SK-N-SH (cell line): ENCODE measurements at regions not wholly inside any gene's neighbourhood (a gene's known extent, or its start where the extent isn't known, plus 50 kb on each side); places are given as distances from the start of the nearest gene placed in this dataset.

Source experiments
- CTCF ChIA-PET: fragments of 300-600, 350-600 bp; formaldehyde crosslinking; extraction: SDS; loops from one replicate; lab custom pipeline; 2021; lab: Yijun Ruan, JAX
- POLR2A ChIA-PET: fragments of 350-600 bp; sonication (Branson Sonifier 250); formaldehyde crosslinking; extraction: SDS; loops from one replicate; lab custom pipeline; 2020; ENCODE audit warnings: antibody characterized with exemption, inconsistent platforms; lab: Yijun Ruan, JAX
- DNase-seq: peaks from one replicate; pipeline ENCODE4 v3.0.0; 2012
- H2AFZ ChIP-seq: fragments of 200-600 bp; sonication (generic); 2 replicates; pipeline ENCODE4 v1.8.1; 2016; ENCODE audit warnings: antibody characterized with exemption, mild to moderate bottlenecking, low read depth
- H3F3A ChIP-seq: fragments of 200-600 bp; sonication (generic); replicated peaks from 2 replicates; pipeline ENCODE3; 2016; ENCODE audit warnings: antibody characterized with exemption, mild to moderate bottlenecking; ENCODE audit not compliant: insufficient read depth
- H3K27ac ChIP-seq, 2 experiments: fragments of 200-500 bp in 1 of 2; fragments of 200-600 bp in 1 of 2; sonication (Bioruptor generic) in 1 of 2; sonication (generic), shearing (Covaris generic) in 1 of 2; 2 replicates each; pipeline versions ENCODE4 v1.5.1 to v1.6.1; 2014 to 2016; ENCODE audit warnings: low read depth in 2 of 2, inconsistent platforms in 1 of 2, low read length in 1 of 2, mild to moderate bottlenecking in 1 of 2, mixed read lengths in 1 of 2
- H3K27me3 ChIP-seq: fragments of 200-600 bp; sonication (generic), shearing (Covaris generic); 2 replicates; pipeline ENCODE4 v1.6.1; 2016; ENCODE audit warnings: mixed run types; ENCODE audit not compliant: insufficient read depth
- H3K36me3 ChIP-seq, 2 experiments: fragments of 200-500 bp in 1 of 2; fragments of 200-600 bp in 1 of 2; sonication (Bioruptor generic) in 1 of 2; sonication (generic) in 1 of 2; replicated peaks in 1 of 2; 2 replicates each; pipeline versions ENCODE3 to v1.5.1; 2014 to 2016; ENCODE audit warnings: low read length in 1 of 2, mild to moderate bottlenecking in 1 of 2; ENCODE audit not compliant: insufficient read depth in 2 of 2, control insufficient read depth in 1 of 2
- H3K4me1 ChIP-seq, 2 experiments: fragments of 200-500 bp in 1 of 2; fragments of 200-600 bp in 1 of 2; sonication (Bioruptor generic) in 1 of 2; sonication (generic), shearing (Covaris generic) in 1 of 2; 2 replicates each; pipeline versions ENCODE4 v1.5.1 to v1.6.1; 2014 to 2016; ENCODE audit warnings: low read depth in 1 of 2, low read length in 1 of 2, mixed run types in 1 of 2; ENCODE audit not compliant: insufficient read depth in 2 of 2, control insufficient read depth in 1 of 2
- H3K4me2 ChIP-seq: fragments of 200-600 bp; sonication (generic), shearing (Covaris generic); 2 replicates; pipeline ENCODE4 v1.6.1; 2017; ENCODE audit warnings: mixed run types
- H3K4me3 ChIP-seq, 2 experiments: fragments of 200-500 bp in 1 of 2; fragments of 200-600 bp in 1 of 2; sonication (Bioruptor generic) in 1 of 2; sonication (generic), shearing (Covaris generic) in 1 of 2; 2 replicates each; pipeline versions ENCODE4 v1.5.1 to v1.8.1; 2014 to 2016; ENCODE audit warnings: low read depth in 2 of 2, inconsistent platforms in 1 of 2, low read length in 1 of 2, mild to moderate bottlenecking in 1 of 2, mixed read lengths in 1 of 2, moderate library complexity in 1 of 2
- H3K79me2 ChIP-seq: fragments of 200-600 bp; sonication (generic); 2 replicates; pipeline ENCODE4 v1.8.1; 2017; ENCODE audit warnings: mild to moderate bottlenecking; ENCODE audit not compliant: insufficient read depth
- H3K9ac ChIP-seq: fragments of 200-600 bp; sonication (generic); 2 replicates; pipeline ENCODE4 v1.6.1; 2017; ENCODE audit warnings: mixed run types
- H3K9me2 ChIP-seq: fragments of 200-600 bp; sonication (generic); 2 replicates; pipeline ENCODE4 v1.6.1; 2017; ENCODE audit warnings: mixed run types
- H3K9me3 ChIP-seq: fragments of 200-600 bp; sonication (generic); 2 replicates; pipeline ENCODE4 v1.6.1; 2017; ENCODE audit warnings: mixed run types, mild to moderate bottlenecking, moderate library complexity
- H4K20me1 ChIP-seq: fragments of 200-600 bp; sonication (generic); 2 replicates; pipeline ENCODE4 v1.6.1; 2017; ENCODE audit warnings: mild to moderate bottlenecking, mixed run types; ENCODE audit not compliant: insufficient read depth
- ELF1 ChIP-seq: IDR thresholded peaks from 2 replicates; pipeline ENCODE4 v1.4.0; 2012
- EZH2phosphoT487 ChIP-seq: fragments of 200-600 bp; sonication (generic); IDR thresholded peaks from 2 replicates; pipeline ENCODE4 v1.6.1; 2017; ENCODE audit warnings: low read depth, mixed run types, mild to moderate bottlenecking, antibody characterized with exemption, moderate library complexity, borderline replicate concordance
- FOSL2 ChIP-seq: IDR thresholded peaks from 2 replicates; pipeline ENCODE4 v1.4.0; 2012; ENCODE audit warnings: low read depth, mild to moderate bottlenecking, moderate library complexity, borderline replicate concordance
- FOXJ3 ChIP-seq: sonication (generic); formaldehyde crosslinking; IDR thresholded peaks from 2 replicates; pipeline ENCODE4 v1.5.1; 2020; ENCODE audit warnings: mild to moderate bottlenecking, missing genetic modification reagents
- FOXM1 ChIP-seq: IDR thresholded peaks from 2 replicates; pipeline ENCODE4 v1.4.0; 2012; ENCODE audit warnings: low read depth, mild to moderate bottlenecking
- GABPA ChIP-seq: IDR thresholded peaks from 2 replicates; pipeline ENCODE4 v1.4.0; 2012; ENCODE audit warnings: low read depth, mild to moderate bottlenecking
- IRF3 ChIP-seq: fragments of 150-350 bp; IDR thresholded peaks from 2 replicates; pipeline ENCODE4 v1.6.1; 2016; ENCODE audit warnings: mild to moderate bottlenecking, low read depth, low read length
- MAX ChIP-seq: IDR thresholded peaks from 2 replicates; pipeline ENCODE4 v1.4.0; 2012; ENCODE audit warnings: low read depth
- MEF2A ChIP-seq: IDR thresholded peaks from 2 replicates; pipeline ENCODE4 v1.4.0; 2012; ENCODE audit warnings: low read depth, borderline replicate concordance
- MXI1 ChIP-seq: IDR thresholded peaks from 2 replicates; pipeline ENCODE4 v1.6.1; 2012; ENCODE audit warnings: mild to moderate bottlenecking, low read depth, low read length, improper control_type of control experiment
- POLR2AphosphoS5 ChIP-seq: IDR thresholded peaks from 2 replicates; pipeline ENCODE4 v1.6.1; 2012; ENCODE audit warnings: low read depth, low read length
- RAD21 ChIP-seq: IDR thresholded peaks from 2 replicates; pipeline ENCODE4 v1.6.1; 2012; ENCODE audit warnings: mild to moderate bottlenecking, low read length
- REST ChIP-seq: IDR thresholded peaks from 2 replicates; pipeline ENCODE4 v1.6.1; 2012; ENCODE audit warnings: mild to moderate bottlenecking, low read depth, low read length, moderate library complexity
- RFX5 ChIP-seq: IDR thresholded peaks from 2 replicates; pipeline ENCODE4 v1.6.1; 2012; ENCODE audit warnings: mild to moderate bottlenecking, improper control_type of control experiment, low read length
- SMC3 ChIP-seq: IDR thresholded peaks from 2 replicates; pipeline ENCODE4 v1.6.1; 2012; ENCODE audit warnings: low read depth, low read length, improper control_type of control experiment
- TEAD4 ChIP-seq: IDR thresholded peaks from 2 replicates; pipeline ENCODE4 v1.4.0; 2012; ENCODE audit warnings: mild to moderate bottlenecking, borderline replicate concordance; ENCODE audit not compliant: insufficient read depth
- YY1 ChIP-seq: IDR thresholded peaks from 2 replicates; pipeline ENCODE4 v1.4.0; 2012; ENCODE audit warnings: low read depth, mild to moderate bottlenecking
- WGBS: methylation state at CpG from one replicate; pipeline ENCODE4 v1.1.6; 2017; ENCODE audit warnings: low lambda C conversion rate; 5-methylcytosine and 5-hydroxymethylcytosine counted together
- TF ChIP-seq, protein P1 (sequence below): fragments of 200-600 bp; sonication (generic); IDR thresholded peaks from 2 replicates; pipeline ENCODE4 v1.6.1; 2017; ENCODE audit warnings: antibody characterized with exemption, mild to moderate bottlenecking, moderate library complexity

DNA sequence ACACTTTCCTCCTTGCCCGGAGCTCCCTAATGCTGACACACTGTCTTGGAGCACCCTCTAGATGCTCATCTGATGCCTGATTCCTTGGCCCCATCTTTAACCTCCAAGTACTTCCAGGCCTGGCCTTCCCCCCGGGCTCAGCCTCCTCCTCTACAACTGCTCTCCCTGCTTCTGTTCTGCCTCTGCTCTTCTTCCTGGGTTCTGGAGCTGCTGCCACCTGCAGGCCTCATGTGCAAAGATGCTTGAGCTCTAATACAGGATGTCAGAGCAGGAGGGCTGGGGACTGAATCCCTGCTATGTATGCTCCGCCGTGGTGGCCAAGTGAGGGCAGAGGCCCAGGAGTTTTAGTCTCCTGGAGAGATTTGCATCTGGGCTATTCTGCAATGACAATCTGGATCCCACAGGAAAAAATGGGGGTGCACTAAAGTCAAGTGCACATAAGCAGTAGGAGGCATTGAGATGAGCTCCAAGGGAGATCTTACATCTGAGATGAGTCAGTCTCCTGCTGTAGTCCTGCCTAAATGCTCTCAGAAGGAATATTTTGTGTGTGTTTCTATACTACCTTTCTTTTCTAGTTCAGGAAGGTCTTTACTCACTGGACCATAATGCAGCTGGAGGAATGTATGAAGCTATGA, 296.3 kb downstream of the UACA start:
- DNase-seq = peak; percentile 75
- 49% methylated on average over 4 of the region's 4 CpGs for whole genome bisulfite sequencing
- Histone ChIP-seq H3K4me2 (no peak overlapping the region), H2AFZ (no peak overlapping the region)
- peak; percentile 83 for TF ChIP-seq SMC3
- TF ChIP-seq GABPA = no peak
- TF ChIP-seq, protein P1, sequence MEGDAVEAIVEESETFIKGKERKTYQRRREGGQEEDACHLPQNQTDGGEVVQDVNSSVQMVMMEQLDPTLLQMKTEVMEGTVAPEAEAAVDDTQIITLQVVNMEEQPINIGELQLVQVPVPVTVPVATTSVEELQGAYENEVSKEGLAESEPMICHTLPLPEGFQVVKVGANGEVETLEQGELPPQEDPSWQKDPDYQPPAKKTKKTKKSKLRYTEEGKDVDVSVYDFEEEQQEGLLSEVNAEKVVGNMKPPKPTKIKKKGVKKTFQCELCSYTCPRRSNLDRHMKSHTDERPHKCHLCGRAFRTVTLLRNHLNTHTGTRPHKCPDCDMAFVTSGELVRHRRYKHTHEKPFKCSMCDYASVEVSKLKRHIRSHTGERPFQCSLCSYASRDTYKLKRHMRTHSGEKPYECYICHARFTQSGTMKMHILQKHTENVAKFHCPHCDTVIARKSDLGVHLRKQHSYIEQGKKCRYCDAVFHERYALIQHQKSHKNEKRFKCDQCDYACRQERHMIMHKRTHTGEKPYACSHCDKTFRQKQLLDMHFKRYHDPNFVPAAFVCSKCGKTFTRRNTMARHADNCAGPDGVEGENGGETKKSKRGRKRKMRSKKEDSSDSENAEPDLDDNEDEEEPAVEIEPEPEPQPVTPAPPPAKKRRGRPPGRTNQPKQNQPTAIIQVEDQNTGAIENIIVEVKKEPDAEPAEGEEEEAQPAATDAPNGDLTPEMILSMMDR = peak; percentile 76
- TF ChIP-seq FOXM1 = no peak
- TF ChIP-seq MEF2A = no peak
- TF ChIP-seq RAD21 = peak; percentile 77
- TF ChIP-seq TEAD4 = no peak
- TF ChIP-seq, all 33 proteins: peak for 3
- H3K4me3 ChIP-seq = no peak overlapping the region; a peak in 1 of 4 replicates
- no peaks in the 10 kb centered on the region for H3K27me3 ChIP-seq
- peaks cover 0 to 37% of the 10 kb centered on the region in 2 experiments; a peak in 1 of 4 replicates for H3K4me1 ChIP-seq
- CTCF ChIA-PET = interaction anchor here (0.6 to 6.7 kb wide), 59 partner anchors 8 to 992 kb away, joined by 3 to 55 read pairs (median 4); partner anchors contain the start of gene TLE3
- peaks cover 3% of the 10 kb centered on the region for H3F3A ChIP-seq
- H4K20me1 ChIP-seq = no peaks in the 10 kb centered on the region
- no peaks in the 10 kb centered on the region for H3K79me2 ChIP-seq
- no peak overlapping the region; a peak in 1 of 4 replicates for H3K27ac ChIP-seq
- H3K9me3 ChIP-seq = no peaks in the 10 kb centered on the region
- H3K9ac ChIP-seq = no peak overlapping the region
- POLR2A ChIA-PET = no interaction called here
- no peaks in the 10 kb centered on the region for H3K9me2 ChIP-seq
- no peaks in the 10 kb centered on the region for H3K36me3 ChIP-seq

DNA sequence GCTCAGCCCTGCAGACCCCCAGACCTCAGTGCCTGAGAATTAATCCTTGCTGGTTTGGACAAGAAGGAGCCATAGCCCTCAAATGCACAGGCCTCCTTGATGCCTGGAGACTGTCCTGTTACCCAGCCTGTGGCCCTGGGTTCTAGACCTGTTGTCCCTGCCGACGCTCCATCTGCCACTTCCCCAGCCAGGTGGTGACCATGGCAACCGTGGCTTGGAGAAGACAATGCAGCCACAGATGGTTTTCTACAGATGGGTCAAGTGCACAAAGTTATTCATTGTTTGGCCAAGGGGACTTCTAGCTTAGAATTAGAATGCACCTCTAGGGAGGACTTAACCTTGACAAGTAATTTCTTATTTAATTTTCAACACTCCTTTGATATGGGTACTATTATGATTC, 297.1 kb downstream of the UACA start:
- no peak for TF ChIP-seq SMC3
- TF ChIP-seq EZH2phosphoT487 = no peak
- no peak for TF ChIP-seq MEF2A
- no peak for TF ChIP-seq MAX
- no peak for TF ChIP-seq FOSL2
- no peak for TF ChIP-seq TEAD4
- TF ChIP-seq GABPA = no peak
- no peak for TF ChIP-seq IRF3
- no peak for TF ChIP-seq RFX5
- TF ChIP-seq FOXJ3 (CRISPR knock-in tag) = no peak
- no peak for TF ChIP-seq POLR2AphosphoS5
- TF ChIP-seq YY1 = no peak
- TF ChIP-seq MXI1 = no peak
- no peak for TF ChIP-seq REST
- no peak for TF ChIP-seq ELF1
- Histone ChIP-seq H3K27me3 (no peaks in the 10 kb centered on the region), H3K27ac (no peak overlapping the region), H3K9ac (no peak overlapping the region), H2AFZ (no peak overlapping the region), H3K4me1 (peaks cover 0 to 39% of the 10 kb centered on the region in 2 experiments; a peak in 1 of 4 replicates), H3K9me3 (no peaks in the 10 kb centered on the region), H3K9me2 (no peaks in the 10 kb centered on the region), H4K20me1 (no peaks in the 10 kb centered on the region), H3K4me2 (no peak overlapping the region), H3K4me3 (no peak overlapping the region), H3K36me3 (no peaks in the 10 kb centered on the region), H3F3A (peaks cover 3% of the 10 kb centered on the region), H3K79me2 (no peaks in the 10 kb centered on the region)
- POLR2A ChIA-PET = no interaction called here
- CTCF ChIA-PET = interaction anchor here (0.8 to 6.7 kb wide), 50 partner anchors 9 to 989 kb away, joined by 3 to 55 read pairs (median 4); partner anchors contain the start of gene TLE3
- no peak for DNase-seq
- WGBS = 70% methylated on average over 3 of the region's 3 CpGs
